Lung (tissue), 11 donors: ENCODE measurements at regions not wholly inside any gene's neighbourhood (a gene's known extent, or its start where the extent isn't known, plus 50 kb on each side); places are given as distances from the start of the nearest gene placed in this dataset.

Source experiments
- ATAC-seq: fragments of 200-7000 bp; cut with Tn5 transposase; one replicate; pipeline ENCODE4 v1.9.1; 2020; ENCODE audit warnings: moderate number of reproducible peaks; ENCODE audit not compliant: insufficient read depth, low FRiP score
- DNase-seq, 3 donors: peaks; one replicate each; pipeline ENCODE4 v3.0.0-alpha.2; 2013 to 2017
- H3K27ac ChIP-seq, 2 donors: one replicate each; pipeline ENCODE4 v1.5.1; 2013; ENCODE audit warnings: mild to moderate bottlenecking in 2 of 2, moderate library complexity in 2 of 2, control low read depth in 1 of 2, inconsistent platforms in 1 of 2, low read depth in 1 of 2, low read length in 1 of 2
- H3K27me3 ChIP-seq, 3 donors: one replicate each; pipeline ENCODE4 v1.5.1; 2013; ENCODE audit warnings: low read length in 2 of 3; ENCODE audit not compliant: control insufficient read depth in 3 of 3, insufficient read depth in 3 of 3
- H3K36me3 ChIP-seq, 4 donors: one replicate each; pipeline ENCODE4 v1.5.1; 2013; ENCODE audit warnings: low read length in 4 of 4, mild to moderate bottlenecking in 1 of 4, moderate library complexity in 1 of 4; ENCODE audit not compliant: control insufficient read depth in 4 of 4, insufficient read depth in 4 of 4
- H3K4me1 ChIP-seq, 5 donors: one replicate each; pipeline ENCODE4 v1.5.1; 2013; ENCODE audit warnings: low read length in 5 of 5, mild to moderate bottlenecking in 2 of 5, moderate library complexity in 1 of 5; ENCODE audit not compliant: control insufficient read depth in 5 of 5, insufficient read depth in 5 of 5
- H3K4me3 ChIP-seq: one replicate; pipeline ENCODE4 v1.5.1; 2013; ENCODE audit warnings: mild to moderate bottlenecking, control low read depth, moderate library complexity
- H3K9ac ChIP-seq, 2 donors: one replicate each; pipeline ENCODE4 v1.5.1; 2013; ENCODE audit warnings: low read length in 2 of 2, control low read depth in 1 of 2; ENCODE audit not compliant: insufficient read depth in 1 of 2
- H3K9me3 ChIP-seq, 4 donors: one replicate each; pipeline ENCODE4 v1.5.1; 2013; ENCODE audit warnings: low read length in 3 of 4, mild to moderate bottlenecking in 1 of 4, moderate library complexity in 1 of 4; ENCODE audit not compliant: control insufficient read depth in 4 of 4, insufficient read depth in 3 of 4
- CTCF ChIP-seq: IDR thresholded peaks from 2 replicates; pipeline ENCODE4 v1.5.1; 2012; ENCODE audit warnings: mild to moderate bottlenecking; ENCODE audit errors: control extremely low read depth, extremely low read depth
- WGBS, 2 donors: extraction: QIAGEN DNeasy Blood & Tissue Kit; methylation state at CpG; one replicate each; pipeline ENCODE4 v1.1.7; 2013; 5-methylcytosine and 5-hydroxymethylcytosine counted together
- donor health status: control.
- donor health status: control.
- donor health status: Bipolar disorder and iron deficiency.
- donor health status: healthy.
- donor health status: DM: yes; HTN: yes; CAD: no.

- Histone ChIP-seq H3K9me3 (no peaks in the 10 kb centered on the region), H3K4me3 (no peak overlapping the region), H3K36me3 (no peaks in the 10 kb centered on the region), H3K4me1 (peaks cover 3 to 22% (median 9%) of the 10 kb centered on the region in 5 donors), H3K27ac (no peak overlapping the region), H3K27me3 (no peaks in the 10 kb centered on the region), H3K9ac (no peak overlapping the region)
- TF ChIP-seq CTCF: no peak
- no peak for ATAC-seq
- peak; percentile 25 to 55 (median 43) for DNase-seq
- 73 to 74% methylated on average over 5 of the region's 5 CpGs for WGBS, 2 donors
Observed at GRCh38 chr2:47309472-47309951, 59.6 kb upstream of the EPCAM start.

- ATAC-seq: no peak
- peak; percentile 52 to 81 (median 64) for DNase-seq
- H3K36me3 ChIP-seq: no peaks in the 10 kb centered on the region
- no peaks in the 10 kb centered on the region for H3K27me3 ChIP-seq
- TF ChIP-seq CTCF: no peak
- no peak overlapping the region for H3K9ac ChIP-seq
- peaks cover 3 to 22% (median 9%) of the 10 kb centered on the region in 5 donors for H3K4me1 ChIP-seq
- H3K4me3 ChIP-seq: no peak overlapping the region
- no peak overlapping the region for H3K27ac ChIP-seq
- H3K9me3 ChIP-seq: no peaks in the 10 kb centered on the region
Observed at GRCh38 chr2:47307066-47307465, 62.0 kb upstream of the EPCAM start.

GRCh38 chr2:47304654-47305053 lies 64.5 kb upstream of the EPCAM start:
- no peak for TF ChIP-seq CTCF
- WGBS, 2 donors: 81% methylated on average over 4 of the region's 4 CpGs
- no peaks in the 10 kb centered on the region for H3K36me3 ChIP-seq
- no peak overlapping the region for H3K4me3 ChIP-seq
- H3K27ac ChIP-seq: no peak overlapping the region
- no peak overlapping the region for H3K9ac ChIP-seq
- DNase-seq (no peak), ATAC-seq (no peak)
- no peaks in the 10 kb centered on the region for H3K27me3 ChIP-seq
- no peaks in the 10 kb centered on the region for H3K9me3 ChIP-seq
- peaks cover 0 to 7% (median 1%) of the 10 kb centered on the region in 5 donors for H3K4me1 ChIP-seq
